CD14-positive monocyte (primary cell): ENCODE measurements at regions not wholly inside any gene's neighbourhood (a gene's known extent, or its start where the extent isn't known, plus 50 kb on each side); places are given as distances from the start of the nearest gene placed in this dataset. TPM values are rescaled to one million over a fixed set of nuclear protein-coding genes. Genes with fewer than 3 reads are reported as not detected.

Experiments
- DNase-seq, 3 donors: peaks; one replicate each; pipeline ENCODE4 v3.0.0-alpha.2; 2011 to 2022
- H2AFZ ChIP-seq: 2 replicates; pipeline ENCODE4 v1.6.0; 2012; ENCODE audit warnings: mild to moderate bottlenecking, low read depth, low read length, inconsistent platforms; ENCODE audit not compliant: insufficient read depth, poor library complexity, severe bottlenecking
- H3K27ac ChIP-seq, 2 donors: 1 replicate in 1 of 2; 2 replicates in 1 of 2; pipeline ENCODE4 v1.5.1; 2012 to 2013; ENCODE audit warnings: low read length in 2 of 2, control low read depth in 1 of 2, inconsistent platforms in 1 of 2, low read depth in 1 of 2, mild to moderate bottlenecking in 1 of 2
- H3K27me3 ChIP-seq, 2 donors: one replicate each; pipeline versions ENCODE4 v1.6.0 to v1.6.1; 2011 to 2013; ENCODE audit warnings: low read length in 2 of 2; ENCODE audit not compliant: control insufficient read depth in 2 of 2, insufficient read depth in 2 of 2
- H3K36me3 ChIP-seq, 2 donors: replicated peaks in 1 of 2; 1 replicate in 1 of 2; 2 replicates in 1 of 2; pipeline versions ENCODE4 v1.5.1 to v1.6.1; 2012 to 2013; ENCODE audit warnings: low read length in 2 of 2, control low read depth in 1 of 2, inconsistent platforms in 1 of 2, mild to moderate bottlenecking in 1 of 2; ENCODE audit not compliant: insufficient read depth in 2 of 2, control insufficient read depth in 1 of 2
- H3K4me1 ChIP-seq, 2 donors: 1 replicate in 1 of 2; 2 replicates in 1 of 2; pipeline versions ENCODE4 v1.5.1 to v1.6.1; 2012 to 2013; ENCODE audit warnings: low read length in 2 of 2, control low read depth in 1 of 2, inconsistent platforms in 1 of 2, mild to moderate bottlenecking in 1 of 2, moderate library complexity in 1 of 2; ENCODE audit not compliant: insufficient read depth in 2 of 2, control insufficient read depth in 1 of 2
- H3K4me2 ChIP-seq: replicated peaks from 2 replicates; pipeline ENCODE3; 2012; ENCODE audit warnings: low read length, moderate library complexity, mild to moderate bottlenecking; ENCODE audit not compliant: poor library complexity, severe bottlenecking; ENCODE audit errors: extremely low read depth
- H3K4me3 ChIP-seq, 3 experiments: fragments of 200-600 bp in 1 of 3; sonication (generic) in 1 of 3; replicated peaks in 1 of 3; 1 replicate in 2 of 3; 2 replicates in 1 of 3; pipeline ENCODE4 v1.5.1; 2011 to 2013; ENCODE audit warnings: low read length in 3 of 3, mild to moderate bottlenecking in 3 of 3, control low read depth in 2 of 3, low read depth in 2 of 3, inconsistent platforms in 1 of 3, moderate library complexity in 1 of 3
- H3K79me2 ChIP-seq: 2 replicates; pipeline ENCODE4 v1.6.0; 2012; ENCODE audit warnings: mild to moderate bottlenecking, control low read depth, inconsistent platforms, low read length, moderate library complexity; ENCODE audit not compliant: insufficient read depth
- H3K9ac ChIP-seq: 2 replicates; pipeline ENCODE4 v1.6.0; 2017; ENCODE audit warnings: low read length, mild to moderate bottlenecking; ENCODE audit not compliant: insufficient read depth, poor library complexity, severe bottlenecking
- H3K9me3 ChIP-seq, 2 donors: replicated peaks in 1 of 2; 1 replicate in 1 of 2; 2 replicates in 1 of 2; pipeline versions ENCODE4 v1.5.1 to v1.6.1; 2012 to 2013; ENCODE audit warnings: low read length in 2 of 2, control low read depth in 1 of 2; ENCODE audit not compliant: control insufficient read depth in 1 of 2, insufficient read depth in 1 of 2
- H4K20me1 ChIP-seq: 2 replicates; pipeline ENCODE4 v1.6.0; 2012; ENCODE audit warnings: mild to moderate bottlenecking, low read length, control low read depth, moderate library complexity; ENCODE audit not compliant: insufficient read depth
- H3K27ac Mint-ChIP-seq, 7 donors: one replicate each; pipeline ENCODE4 v1.8.0; 2020; ENCODE audit warnings: mild to moderate bottlenecking in 7 of 7, mixed read lengths in 7 of 7, moderate library complexity in 6 of 7, inconsistent platforms in 2 of 7
- H3K27me3 Mint-ChIP-seq, 3 donors: one replicate each; pipeline ENCODE4 v1.8.0; 2021 to 2022; ENCODE audit warnings: low read depth in 3 of 3, mild to moderate bottlenecking in 3 of 3, mixed read lengths in 3 of 3, moderate library complexity in 3 of 3, inconsistent platforms in 1 of 3
- H3K36me3 Mint-ChIP-seq, 2 donors: one replicate each; pipeline ENCODE4 v1.8.0; 2020; ENCODE audit warnings: mixed read lengths in 2 of 2, inconsistent platforms in 1 of 2, mild to moderate bottlenecking in 1 of 2
- H3K4me1 Mint-ChIP-seq: one replicate; pipeline ENCODE4 v1.8.0; 2020; ENCODE audit warnings: mild to moderate bottlenecking, mixed read lengths
- H3K4me3 Mint-ChIP-seq, 2 donors: one replicate each; pipeline ENCODE4 v1.8.0; 2020; ENCODE audit warnings: mild to moderate bottlenecking in 2 of 2, mixed read lengths in 2 of 2, moderate library complexity in 1 of 2
- H3K9me3 Mint-ChIP-seq, 7 donors: one replicate each; pipeline ENCODE4 v1.8.0; 2020 to 2022; ENCODE audit warnings: mixed read lengths in 7 of 7, mild to moderate bottlenecking in 6 of 7, moderate library complexity in 6 of 7, inconsistent platforms in 2 of 7
- CTCF ChIP-seq: fragments of 200-600 bp; IDR thresholded peaks from one replicate; pipeline ENCODE4 v1.8.0; 2022; ENCODE audit warnings: antibody characterized with exemption, mild to moderate bottlenecking
- WGBS: methylation state at CpG from one replicate; pipeline ENCODE4 v1.1.5; 2013; ENCODE audit warnings: missing lambda C conversion rate; ENCODE audit not compliant: insufficient coverage; 5-methylcytosine and 5-hydroxymethylcytosine counted together
- intact Hi-C, 2 donors: fragments of 100-400 bp; cut with micrococcal nuclease; formaldehyde crosslinking; loops; one replicate each; pipeline versions ENCODE4 v1.15.0 to v1.15.1; 2023
- small RNA-seq: library from RNA; depleted of rRNA; stranded (forward); fragments of <200 nt; gene quantifications from one replicate; pipeline ENCODE3, GENCODE V24; 2012; ENCODE audit warnings: low read depth; ENCODE audit not compliant: insufficient read length

- no peak for DNase-seq
- intact Hi-C loops = no loop called here
- Histone ChIP-seq H3K79me2 (no peaks in the 10 kb centered on the region), H3K4me3 (no peak overlapping the region), H3K36me3 (no peaks in the 10 kb centered on the region), H3K4me1 (no peaks in the 10 kb centered on the region), H3K9ac (no peak overlapping the region), H3K27me3 (no peaks in the 10 kb centered on the region), H3K4me2 (no peak overlapping the region), H2AFZ (no peak overlapping the region), H3K27ac (no peak overlapping the region), H3K9me3 (no peaks in the 10 kb centered on the region), H4K20me1 (no peaks in the 10 kb centered on the region)
- H3K4me1 Mint-ChIP-seq = no peaks in the 10 kb centered on the region
- peaks cover 0 to 7% (median 2%) of the 10 kb centered on the region in 7 donors for H3K9me3 Mint-ChIP-seq
- no peak for TF ChIP-seq CTCF
- H3K27ac Mint-ChIP-seq = peak overlapping the region in 1 of 7 donors; percentile 53
- WGBS = 83% methylated on average over 1 of the region's 4 CpGs
- peaks cover 0 to 2% (median 0%) of the 10 kb centered on the region in 3 donors for H3K27me3 Mint-ChIP-seq
- no peak overlapping the region for H3K4me3 Mint-ChIP-seq
- no peaks in the 10 kb centered on the region for H3K36me3 Mint-ChIP-seq
These were observed 50.0 kb upstream of the EPHA3 start for GRCh38 chr3:89057398-89057797.

Small RNAs in the stretch of these regions (small RNA-seq; reads per million reads assigned to genes)
- gene RF00019 = not detected
